SK-N-MC (cell line): ENCODE measurements at regions not wholly inside any gene's neighbourhood (a gene's known extent, or its start where the extent isn't known, plus 50 kb on each side); places are given as distances from the start of the nearest gene placed in this dataset.

Experiments
- DNase-seq: peaks from one replicate; pipeline ENCODE4 v3.0.0-alpha.2; 2011; ENCODE audit warnings: low read depth, low spot score
- H3K27ac ChIP-seq: fragments of 200-600 bp; sonication (generic); 2 replicates; pipeline ENCODE4 v1.5.1; 2016; ENCODE audit warnings: mixed run types
- H3K36me3 ChIP-seq: fragments of 200-600 bp; sonication (generic); 2 replicates; pipeline ENCODE4 v1.6.1; 2017; ENCODE audit warnings: antibody characterized with exemption, low read length, mixed read lengths; ENCODE audit not compliant: insufficient read depth
- H3K4me3 ChIP-seq: fragments of 200-600 bp; sonication (generic); 2 replicates; pipeline ENCODE4 v1.5.1; 2016
- H3K9ac ChIP-seq: fragments of 200-600 bp; sonication (generic); 2 replicates; pipeline ENCODE4 v1.8.0; 2017; ENCODE audit warnings: mixed run types, mixed read lengths; ENCODE audit not compliant: insufficient read length
- H3K9me3 ChIP-seq: fragments of 200-600 bp; sonication (generic); 2 replicates; pipeline ENCODE4 v1.6.1; 2017; ENCODE audit warnings: low read depth, mild to moderate bottlenecking, antibody characterized with exemption, low read length, moderate library complexity, mixed read lengths
- EZH2 ChIP-seq: fragments of 200-600 bp; sonication (generic); IDR thresholded peaks from one replicate; pipeline ENCODE4 v1.6.1; 2017; ENCODE audit warnings: antibody characterized with exemption
- FOXP2 ChIP-seq: optimal IDR thresholded peaks from 2 replicates; pipeline ENCODE3; 2011; ENCODE audit warnings: mild to moderate bottlenecking, moderate library complexity; ENCODE audit not compliant: insufficient read depth; ENCODE audit errors: extremely low read length, control extremely low read depth
- POLR2AphosphoS5 ChIP-seq: IDR thresholded peaks from 2 replicates; pipeline ENCODE4 v1.6.1; 2012; ENCODE audit warnings: mild to moderate bottlenecking, low read depth, low read length, borderline replicate concordance

GRCh38 chr18:40489301-40489700 lies 1465.7 kb upstream of the PIK3C3 start:
- Histone ChIP-seq H3K9me3 (no peaks in the 10 kb centered on the region), H3K36me3 (no peaks in the 10 kb centered on the region), H3K4me3 (no peak overlapping the region), H3K9ac (no peak overlapping the region), H3K27ac (no peak overlapping the region)
- DNase-seq, result no peak
- no peak for TF ChIP-seq POLR2AphosphoS5
- no peak for TF ChIP-seq FOXP2
- TF ChIP-seq EZH2, result no peak

GRCh38 chr18:40485318-40485717 lies 1469.7 kb upstream of the PIK3C3 start:
- Histone ChIP-seq H3K9me3 (no peaks in the 10 kb centered on the region), H3K36me3 (no peaks in the 10 kb centered on the region), H3K9ac (no peak overlapping the region), H3K4me3 (no peak overlapping the region), H3K27ac (no peak overlapping the region)
- TF ChIP-seq POLR2AphosphoS5, result no peak
- TF ChIP-seq FOXP2, result no peak
- TF ChIP-seq EZH2, result no peak
- no peak for DNase-seq

GRCh38 chr18:40473221-40474029 lies 1481.6 kb upstream of the PIK3C3 start:
- no peak overlapping the region for H3K27ac ChIP-seq
- TF ChIP-seq POLR2AphosphoS5 (no peak), EZH2 (no peak), FOXP2 (no peak)
- no peak for DNase-seq
- no peak overlapping the region for H3K4me3 ChIP-seq
- no peaks in the 10 kb centered on the region for H3K36me3 ChIP-seq
- H3K9ac ChIP-seq, result no peak overlapping the region
- no peaks in the 10 kb centered on the region for H3K9me3 ChIP-seq

GRCh38 chr18:40470723-40471122 lies 1484.3 kb upstream of the PIK3C3 start:
- Histone ChIP-seq H3K9me3 (no peaks in the 10 kb centered on the region), H3K27ac (no peak overlapping the region), H3K4me3 (no peak overlapping the region), H3K9ac (no peak overlapping the region), H3K36me3 (no peaks in the 10 kb centered on the region)
- no peak for DNase-seq
- TF ChIP-seq FOXP2 (no peak), EZH2 (no peak), POLR2AphosphoS5 (no peak)

GRCh38 chr18:40469851-40470250 lies 1485.2 kb upstream of the PIK3C3 start:
- no peak overlapping the region for H3K27ac ChIP-seq
- TF ChIP-seq FOXP2, result no peak
- TF ChIP-seq EZH2, result no peak
- TF ChIP-seq POLR2AphosphoS5, result no peak
- no peaks in the 10 kb centered on the region for H3K9me3 ChIP-seq
- no peak overlapping the region for H3K9ac ChIP-seq
- DNase-seq, result no peak
- H3K36me3 ChIP-seq, result no peaks in the 10 kb centered on the region
- H3K4me3 ChIP-seq, result no peak overlapping the region

- Histone ChIP-seq H3K9me3 (no peaks in the 10 kb centered on the region), H3K36me3 (no peaks in the 10 kb centered on the region), H3K4me3 (no peak overlapping the region), H3K9ac (no peak overlapping the region), H3K27ac (no peak overlapping the region)
- no peak for TF ChIP-seq POLR2AphosphoS5
- no peak for TF ChIP-seq EZH2
- no peak for DNase-seq
These were observed 1485.7 kb upstream of the PIK3C3 start for GRCh38 chr18:40469316-40469715.

GRCh38 chr18:40464032-40464431 lies 1491.0 kb upstream of the PIK3C3 start:
- Histone ChIP-seq H3K4me3 (no peak overlapping the region), H3K9me3 (no peaks in the 10 kb centered on the region), H3K27ac (no peak overlapping the region), H3K9ac (no peak overlapping the region), H3K36me3 (no peaks in the 10 kb centered on the region)
- DNase-seq, result no peak
- TF ChIP-seq EZH2, result no peak
- TF ChIP-seq POLR2AphosphoS5, result no peak
- TF ChIP-seq FOXP2, result no peak

GRCh38 chr18:40453903-40454302 lies 1501.1 kb upstream of the PIK3C3 start:
- no peak overlapping the region for H3K27ac ChIP-seq
- no peaks in the 10 kb centered on the region for H3K9me3 ChIP-seq
- DNase-seq, result no peak
- no peak overlapping the region for H3K9ac ChIP-seq
- TF ChIP-seq FOXP2, result no peak
- no peak for TF ChIP-seq EZH2
- no peak for TF ChIP-seq POLR2AphosphoS5
- H3K36me3 ChIP-seq, result no peaks in the 10 kb centered on the region
- H3K4me3 ChIP-seq, result no peak overlapping the region

- Histone ChIP-seq H3K36me3 (no peaks in the 10 kb centered on the region), H3K4me3 (no peak overlapping the region), H3K9me3 (no peaks in the 10 kb centered on the region), H3K27ac (no peak overlapping the region), H3K9ac (no peak overlapping the region)
- TF ChIP-seq EZH2 (no peak), FOXP2 (no peak), POLR2AphosphoS5 (no peak)
- no peak for DNase-seq
These were observed 1502.4 kb upstream of the PIK3C3 start for GRCh38 chr18:40452599-40452998.
